ENCODE measurements at regions not wholly inside any gene's neighbourhood (a gene's known extent, or its start where the extent isn't known, plus 50 kb on each side); places are given as distances from the start of the nearest gene placed in this dataset.

GRCh38 chr12:5222729-5223128 lies 179.1 kb downstream of the KCNA5 start:
- no peak overlapping the region for H3K27ac ChIP-seq (ENCODE audit: low read length)
- no peak for DNase-seq
- H3K36me3 ChIP-seq (ENCODE audit: control insufficient read depth, insufficient read depth, low read length), result no peaks in the 10 kb centered on the region
- WGBS (ENCODE audit: insufficient coverage, low lambda C conversion rate), result no CpG with 5 or more reads among the region's 5 CpGs
- no peak overlapping the region for H3K4me3 ChIP-seq (ENCODE audit: low read length)
- no peaks in the 10 kb centered on the region for H3K4me1 ChIP-seq (ENCODE audit: control insufficient read depth, insufficient read depth, low read length)
- no peaks in the 10 kb centered on the region for H3K27me3 ChIP-seq (ENCODE audit: control insufficient read depth, insufficient read depth, low read length)
- H3K9me3 ChIP-seq (ENCODE audit: control insufficient read depth, low read depth, low read length), result no peaks in the 10 kb centered on the region

GRCh38 chr12:5223881-5224280 lies 180.2 kb downstream of the KCNA5 start:
- Histone ChIP-seq H3K27me3 (ENCODE audit: control insufficient read depth, insufficient read depth, low read length) (no peaks in the 10 kb centered on the region), H3K36me3 (ENCODE audit: control insufficient read depth, insufficient read depth, low read length) (no peaks in the 10 kb centered on the region), H3K9me3 (ENCODE audit: control insufficient read depth, low read depth, low read length) (no peaks in the 10 kb centered on the region), H3K4me1 (ENCODE audit: control insufficient read depth, insufficient read depth, low read length) (no peaks in the 10 kb centered on the region), H3K4me3 (ENCODE audit: low read length) (no peak overlapping the region), H3K27ac (ENCODE audit: low read length) (no peak overlapping the region)
- DNase-seq, result no peak
- no CpG with 5 or more reads among the region's 3 CpGs for WGBS (ENCODE audit: insufficient coverage, low lambda C conversion rate)

DNA sequence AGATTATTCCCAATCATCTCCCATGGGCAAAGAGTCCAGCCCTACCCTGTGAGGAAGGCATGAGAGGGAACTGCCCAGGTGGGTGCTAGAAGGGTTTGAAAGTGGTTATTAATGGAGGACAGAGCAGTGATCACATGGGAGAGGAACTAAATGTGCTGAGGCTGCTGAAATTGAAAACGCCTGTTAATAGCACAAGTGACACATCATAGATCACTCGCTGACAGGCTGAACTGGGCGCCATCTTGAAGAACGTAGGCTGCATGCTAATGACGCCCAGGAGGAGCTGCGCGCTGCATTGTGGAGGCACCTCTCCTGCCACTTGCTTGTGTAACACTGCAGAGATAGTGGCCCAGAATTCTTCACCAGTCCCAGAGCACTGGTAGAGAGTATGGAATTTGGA lies 182.9 kb downstream of the KCNA5 start:
- Histone ChIP-seq H3K4me3 (ENCODE audit: low read length) (no peak overlapping the region), H3K4me1 (ENCODE audit: control insufficient read depth, insufficient read depth, low read length) (no peaks in the 10 kb centered on the region), H3K27me3 (ENCODE audit: control insufficient read depth, insufficient read depth, low read length) (no peaks in the 10 kb centered on the region), H3K36me3 (ENCODE audit: control insufficient read depth, insufficient read depth, low read length) (no peaks in the 10 kb centered on the region), H3K27ac (ENCODE audit: low read length) (no peak overlapping the region), H3K9me3 (ENCODE audit: control insufficient read depth, low read depth, low read length) (no peaks in the 10 kb centered on the region)
- WGBS (ENCODE audit: insufficient coverage, low lambda C conversion rate), result no CpG with 5 or more reads among the region's 7 CpGs
- DNase-seq, result no peak

DNA sequence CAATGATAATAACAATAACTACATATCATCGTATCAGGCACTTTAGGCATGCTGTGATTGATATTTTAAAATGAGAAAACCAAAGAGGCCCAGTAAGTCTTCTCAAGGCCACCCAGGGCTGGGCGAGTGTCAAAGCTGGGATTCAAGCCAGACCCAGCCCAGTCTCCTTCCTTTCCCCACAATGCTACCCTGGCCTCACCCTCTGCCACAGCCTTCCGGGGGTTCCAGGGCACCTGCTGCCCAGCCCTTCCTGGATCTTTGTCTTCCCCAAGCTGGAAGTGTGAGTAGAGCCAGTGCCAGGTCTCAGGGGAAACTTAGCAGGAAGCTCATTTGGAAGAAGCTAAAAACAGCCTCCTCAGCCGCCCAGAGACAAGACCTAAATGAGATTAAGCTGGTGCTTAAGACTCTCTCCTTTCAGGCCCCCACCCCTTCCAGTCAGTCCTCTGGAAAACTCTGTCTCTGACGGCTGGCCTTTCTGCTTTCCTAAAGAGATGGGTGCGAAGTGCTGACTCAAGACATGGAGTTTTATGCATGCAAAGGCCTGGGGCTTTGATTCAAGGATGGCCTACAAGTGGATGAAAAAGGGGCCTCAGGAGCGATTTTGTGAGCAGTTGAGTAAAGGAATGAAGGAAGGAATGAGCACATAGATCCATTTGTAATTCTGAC lies 184.2 kb downstream of the KCNA5 start:
- Histone ChIP-seq H3K36me3 (ENCODE audit: control insufficient read depth, insufficient read depth, low read length) (no peaks in the 10 kb centered on the region), H3K27me3 (ENCODE audit: control insufficient read depth, insufficient read depth, low read length) (no peaks in the 10 kb centered on the region), H3K27ac (ENCODE audit: low read length) (no peak overlapping the region), H3K4me3 (ENCODE audit: low read length) (no peak overlapping the region), H3K9me3 (ENCODE audit: control insufficient read depth, low read depth, low read length) (no peaks in the 10 kb centered on the region), H3K4me1 (ENCODE audit: control insufficient read depth, insufficient read depth, low read length) (no peaks in the 10 kb centered on the region)
- no CpG with 5 or more reads among the region's 7 CpGs for WGBS (ENCODE audit: insufficient coverage, low lambda C conversion rate)
- DNase-seq, result no peak

- no peak for DNase-seq
- no peaks in the 10 kb centered on the region for H3K27me3 ChIP-seq (ENCODE audit: control insufficient read depth, insufficient read depth, low read length)
- no peaks in the 10 kb centered on the region for H3K9me3 ChIP-seq (ENCODE audit: control insufficient read depth, low read depth, low read length)
- no CpG with 5 or more reads among the region's 2 CpGs for WGBS (ENCODE audit: insufficient coverage, low lambda C conversion rate)
- H3K4me1 ChIP-seq (ENCODE audit: control insufficient read depth, insufficient read depth, low read length), result no peaks in the 10 kb centered on the region
- no peak overlapping the region for H3K27ac ChIP-seq (ENCODE audit: low read length)
- no peak overlapping the region for H3K4me3 ChIP-seq (ENCODE audit: low read length)
- no peaks in the 10 kb centered on the region for H3K36me3 ChIP-seq (ENCODE audit: control insufficient read depth, insufficient read depth, low read length)
Measured at GRCh38 chr12:5230156-5230555, 186.5 kb downstream of the KCNA5 start.

DNA sequence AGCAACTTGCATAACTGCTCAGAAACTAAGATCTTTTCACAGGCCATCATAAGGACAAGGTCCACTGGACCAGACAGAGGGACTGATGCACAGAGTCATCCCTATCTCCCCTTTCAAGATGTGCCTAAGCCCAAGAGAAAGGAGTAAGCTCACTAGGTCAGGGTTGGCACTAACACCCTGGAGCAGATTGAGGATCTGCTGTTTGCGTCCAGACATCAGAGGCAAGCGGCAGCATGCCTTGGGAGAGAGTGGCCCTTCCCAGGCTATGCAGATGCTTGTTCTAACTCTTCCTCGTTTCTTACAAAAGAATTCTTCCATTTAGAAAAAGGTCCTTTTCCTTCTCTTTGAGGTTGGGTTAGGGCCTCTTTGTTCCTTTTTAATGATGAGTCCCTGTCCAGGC lies 187.2 kb downstream of the KCNA5 start:
- no peaks in the 10 kb centered on the region for H3K4me1 ChIP-seq (ENCODE audit: control insufficient read depth, insufficient read depth, low read length)
- H3K27me3 ChIP-seq (ENCODE audit: control insufficient read depth, insufficient read depth, low read length), result no peaks in the 10 kb centered on the region
- no CpG with 5 or more reads among the region's 3 CpGs for WGBS (ENCODE audit: insufficient coverage, low lambda C conversion rate)
- H3K4me3 ChIP-seq (ENCODE audit: low read length), result no peak overlapping the region
- no peak overlapping the region for H3K27ac ChIP-seq (ENCODE audit: low read length)
- no peaks in the 10 kb centered on the region for H3K9me3 ChIP-seq (ENCODE audit: control insufficient read depth, low read depth, low read length)
- no peaks in the 10 kb centered on the region for H3K36me3 ChIP-seq (ENCODE audit: control insufficient read depth, insufficient read depth, low read length)
- DNase-seq, result no peak

- H3K27ac ChIP-seq (ENCODE audit: low read length), result no peak overlapping the region
- no CpG with 5 or more reads among the region's 3 CpGs for WGBS (ENCODE audit: insufficient coverage, low lambda C conversion rate)
Measured at GRCh38 chr12:5232291-5232690, 188.6 kb downstream of the KCNA5 start.

GRCh38 chr12:5232826-5233500 lies 189.3 kb downstream of the KCNA5 start:
- DNase-seq, result no peak
- H3K27ac ChIP-seq (ENCODE audit: low read length), result no peak overlapping the region

More at GRCh38 chr12:5232291-5232690, 188.6 kb downstream of the KCNA5 start:
- H3K4me1 ChIP-seq (ENCODE audit: control insufficient read depth, insufficient read depth, low read length), result no peaks in the 10 kb centered on the region
- H3K4me3 ChIP-seq (ENCODE audit: low read length), result no peak overlapping the region
- no peaks in the 10 kb centered on the region for H3K9me3 ChIP-seq (ENCODE audit: control insufficient read depth, low read depth, low read length)
- no peaks in the 10 kb centered on the region for H3K36me3 ChIP-seq (ENCODE audit: control insufficient read depth, insufficient read depth, low read length)
- DNase-seq, result no peak
- no peaks in the 10 kb centered on the region for H3K27me3 ChIP-seq (ENCODE audit: control insufficient read depth, insufficient read depth, low read length)

DNA sequence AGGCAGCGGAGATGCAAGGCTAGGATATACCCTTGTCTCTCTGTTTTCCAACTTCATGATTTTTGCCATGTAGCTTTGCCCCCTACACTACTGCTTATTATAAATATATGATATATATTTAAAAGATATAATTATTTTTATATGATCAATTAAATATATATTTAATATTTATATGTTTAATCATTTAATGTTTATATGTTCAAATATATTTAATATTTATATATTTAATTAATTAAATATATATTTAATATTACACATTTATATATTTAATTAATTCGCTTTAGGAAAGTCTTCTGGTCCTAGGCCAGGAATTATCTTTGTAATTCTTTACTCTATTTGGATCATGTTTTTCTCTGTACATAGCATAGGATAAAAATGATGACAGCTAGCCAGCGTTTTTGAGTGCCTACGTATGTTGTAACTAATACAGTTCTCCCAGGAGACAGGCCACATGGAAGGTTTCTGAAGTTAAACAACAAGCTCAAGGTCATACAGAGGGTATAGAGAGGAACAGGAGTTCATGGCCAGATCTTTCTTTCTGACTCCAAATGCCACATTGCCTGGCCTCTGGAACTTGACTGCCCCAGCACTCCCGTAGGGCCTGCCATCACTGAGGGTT lies 192.5 kb downstream of the KCNA5 start:
- Histone ChIP-seq H3K36me3 (ENCODE audit: control insufficient read depth, insufficient read depth, low read length) (no peaks in the 10 kb centered on the region), H3K27ac (ENCODE audit: low read length) (no peak overlapping the region), H3K4me1 (ENCODE audit: control insufficient read depth, insufficient read depth, low read length) (no peaks in the 10 kb centered on the region), H3K9me3 (ENCODE audit: control insufficient read depth, low read depth, low read length) (no peaks in the 10 kb centered on the region), H3K27me3 (ENCODE audit: control insufficient read depth, insufficient read depth, low read length) (no peaks in the 10 kb centered on the region), H3K4me3 (ENCODE audit: low read length) (no peak overlapping the region)
- no peak for DNase-seq
- 89% methylated on average over 1 of the region's 5 CpGs for WGBS (ENCODE audit: insufficient coverage, low lambda C conversion rate)

More at GRCh38 chr12:5232826-5233500, 189.3 kb downstream of the KCNA5 start:
- H3K4me3 ChIP-seq (ENCODE audit: low read length), result no peak overlapping the region
- H3K9me3 ChIP-seq (ENCODE audit: control insufficient read depth, low read depth, low read length), result no peaks in the 10 kb centered on the region
- no peaks in the 10 kb centered on the region for H3K36me3 ChIP-seq (ENCODE audit: control insufficient read depth, insufficient read depth, low read length)
- no CpG with 5 or more reads among the region's 14 CpGs for WGBS (ENCODE audit: insufficient coverage, low lambda C conversion rate)
- no peaks in the 10 kb centered on the region for H3K27me3 ChIP-seq (ENCODE audit: control insufficient read depth, insufficient read depth, low read length)
- H3K4me1 ChIP-seq (ENCODE audit: control insufficient read depth, insufficient read depth, low read length), result no peaks in the 10 kb centered on the region

DNA sequence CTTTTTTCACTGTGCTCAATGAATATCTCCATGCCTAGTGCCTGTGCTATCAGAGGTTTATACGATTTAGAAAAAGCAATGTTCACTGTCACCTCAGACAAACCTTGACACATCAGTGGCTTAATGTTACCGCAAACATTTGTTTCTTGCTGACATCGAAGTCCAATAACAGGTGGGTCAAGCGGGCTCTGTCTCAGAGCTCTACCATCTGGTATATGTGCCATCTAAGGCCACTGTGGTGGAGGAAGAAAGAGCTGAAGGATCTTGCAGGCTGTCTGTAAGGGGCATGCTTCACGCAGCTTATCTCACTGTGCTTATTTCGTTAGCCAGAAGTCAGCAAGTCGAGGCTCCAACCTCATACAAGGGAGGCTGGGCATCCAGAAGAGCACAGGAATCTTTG lies 189.5 kb upstream of the NTF3 start:
- no peak for DNase-seq
- no CpG with 5 or more reads among the region's 7 CpGs for WGBS (ENCODE audit: insufficient coverage, low lambda C conversion rate)
- H3K4me3 ChIP-seq (ENCODE audit: low read length), result no peak overlapping the region
- H3K36me3 ChIP-seq (ENCODE audit: control insufficient read depth, insufficient read depth, low read length), result no peaks in the 10 kb centered on the region
- no peak overlapping the region for H3K27ac ChIP-seq (ENCODE audit: low read length)
- no peaks in the 10 kb centered on the region for H3K27me3 ChIP-seq (ENCODE audit: control insufficient read depth, insufficient read depth, low read length)
- peaks cover 18% of the 10 kb centered on the region for H3K4me1 ChIP-seq (ENCODE audit: control insufficient read depth, insufficient read depth, low read length)
- no peaks in the 10 kb centered on the region for H3K9me3 ChIP-seq (ENCODE audit: control insufficient read depth, low read depth, low read length)
